Fibroblast of upper back skin (primary cell): ENCODE measurements at regions not wholly inside any gene's neighbourhood (a gene's known extent, or its start where the extent isn't known, plus 50 kb on each side); places are given as distances from the start of the nearest gene placed in this dataset.
A peak's percentile ranks its signal among the peaks of the same experiment; 100 is the strongest.

Experiments used
- DNase-seq: peaks from one replicate; pipeline ENCODE4 v3.0.0-alpha.2; 2013

- peak; percentile 16 for DNase-seq
Observed at GRCh38 chr4:183563874-183564273, 59.0 kb downstream of the ING2 start.

- DNase-seq, result no peak
Observed at GRCh38 chr4:183571350-183571941, 66.6 kb downstream of the ING2 start.

GRCh38 chr4:183576701-183577404, 72.0 kb downstream of the ING2 start:
- DNase-seq, result peak; percentile 10

GRCh38 chr4:183580370-183580769, 75.5 kb downstream of the ING2 start:
- no peak for DNase-seq

GRCh38 chr4:183580849-183581248, 76.0 kb downstream of the ING2 start:
- DNase-seq, result no peak

GRCh38 chr4:183586824-183587223, 72.2 kb downstream of the RWDD4 start:
- no peak for DNase-seq

GRCh38 chr4:183588169-183588675, 70.8 kb downstream of the RWDD4 start:
- peak; percentile 87 for DNase-seq

- DNase-seq, result no peak
Observed at GRCh38 chr4:183588691-183589090, 70.3 kb downstream of the RWDD4 start.

GRCh38 chr4:183589461-183590099, 69.4 kb downstream of the RWDD4 start:
- peak; percentile 71 for DNase-seq
